ENCODE measurements at regions not wholly inside any gene's neighbourhood (a gene's known extent, or its start where the extent isn't known, plus 50 kb on each side); places are given as distances from the start of the nearest gene placed in this dataset.

DNA sequence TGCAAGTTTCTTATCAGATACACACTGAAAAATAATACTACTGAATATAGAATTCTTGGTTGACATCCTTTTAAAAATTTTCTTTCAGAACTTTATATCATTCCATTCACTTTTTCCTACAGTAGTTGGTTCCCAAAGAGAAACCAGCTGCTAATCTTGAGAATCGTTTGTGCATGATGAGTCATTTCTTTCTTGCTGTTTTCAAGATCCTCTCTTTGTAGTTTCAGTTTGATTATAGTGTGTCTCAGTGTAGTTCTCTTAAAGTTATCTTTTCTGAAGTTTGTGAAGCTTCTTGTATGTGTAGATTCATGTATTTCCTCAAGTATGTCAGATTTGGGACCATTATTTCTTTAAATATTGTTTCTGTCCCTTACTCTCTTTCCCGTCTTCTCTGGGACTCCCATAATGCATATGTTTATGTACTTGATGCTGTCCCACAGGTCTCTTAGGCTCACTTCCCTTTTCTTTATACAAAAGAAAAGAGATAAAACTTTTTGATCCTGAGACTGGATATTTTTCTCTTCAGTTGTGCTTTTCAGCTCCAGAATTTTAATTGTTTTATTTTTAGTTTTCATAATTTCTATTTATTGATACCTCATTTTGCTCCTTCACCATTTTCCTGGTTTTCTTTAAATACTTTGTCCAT is 801.0 kb downstream of the TDRD15 start:
- Mint-ChIP-seq H3K27ac (no peak overlapping the region), H3K4me3 (no peak overlapping the region), H3K27me3 (ENCODE audit: low read depth in 2 of 2) (no peaks in the 10 kb centered on the region), H3K36me3 (no peaks in the 10 kb centered on the region), H3K4me1 (no peaks in the 10 kb centered on the region), H3K9me3 (peaks cover 13 to 27% of the 10 kb centered on the region in 2 donors)
- Histone ChIP-seq H3K27ac (ENCODE audit: low read length) (no peak overlapping the region), H3K9me3 (ENCODE audit: control insufficient read depth, insufficient read depth, low read length) (peaks cover 3% of the 10 kb centered on the region), H3K27me3 (ENCODE audit: control insufficient read depth, insufficient read depth, low read length) (no peaks in the 10 kb centered on the region), H3K4me3 (ENCODE audit: low read length) (no peak overlapping the region), H3K4me1 (ENCODE audit: control insufficient read depth, insufficient read depth, low read length) (no peaks in the 10 kb centered on the region), H3K36me3 (ENCODE audit: control insufficient read depth, insufficient read depth, low read length) (no peaks in the 10 kb centered on the region)
- ATAC-seq = no peak
- intact Hi-C loops (cut with micrococcal nuclease) = no loop called here
- TF ChIP-seq, protein P1, sequence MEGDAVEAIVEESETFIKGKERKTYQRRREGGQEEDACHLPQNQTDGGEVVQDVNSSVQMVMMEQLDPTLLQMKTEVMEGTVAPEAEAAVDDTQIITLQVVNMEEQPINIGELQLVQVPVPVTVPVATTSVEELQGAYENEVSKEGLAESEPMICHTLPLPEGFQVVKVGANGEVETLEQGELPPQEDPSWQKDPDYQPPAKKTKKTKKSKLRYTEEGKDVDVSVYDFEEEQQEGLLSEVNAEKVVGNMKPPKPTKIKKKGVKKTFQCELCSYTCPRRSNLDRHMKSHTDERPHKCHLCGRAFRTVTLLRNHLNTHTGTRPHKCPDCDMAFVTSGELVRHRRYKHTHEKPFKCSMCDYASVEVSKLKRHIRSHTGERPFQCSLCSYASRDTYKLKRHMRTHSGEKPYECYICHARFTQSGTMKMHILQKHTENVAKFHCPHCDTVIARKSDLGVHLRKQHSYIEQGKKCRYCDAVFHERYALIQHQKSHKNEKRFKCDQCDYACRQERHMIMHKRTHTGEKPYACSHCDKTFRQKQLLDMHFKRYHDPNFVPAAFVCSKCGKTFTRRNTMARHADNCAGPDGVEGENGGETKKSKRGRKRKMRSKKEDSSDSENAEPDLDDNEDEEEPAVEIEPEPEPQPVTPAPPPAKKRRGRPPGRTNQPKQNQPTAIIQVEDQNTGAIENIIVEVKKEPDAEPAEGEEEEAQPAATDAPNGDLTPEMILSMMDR (IDR thresholded peaks at IDR 0.05) = no peak
- 67% methylated on average over 1 of the region's 2 CpGs for WGBS (ENCODE audit: insufficient coverage)
- no peak for DNase-seq

DNA sequence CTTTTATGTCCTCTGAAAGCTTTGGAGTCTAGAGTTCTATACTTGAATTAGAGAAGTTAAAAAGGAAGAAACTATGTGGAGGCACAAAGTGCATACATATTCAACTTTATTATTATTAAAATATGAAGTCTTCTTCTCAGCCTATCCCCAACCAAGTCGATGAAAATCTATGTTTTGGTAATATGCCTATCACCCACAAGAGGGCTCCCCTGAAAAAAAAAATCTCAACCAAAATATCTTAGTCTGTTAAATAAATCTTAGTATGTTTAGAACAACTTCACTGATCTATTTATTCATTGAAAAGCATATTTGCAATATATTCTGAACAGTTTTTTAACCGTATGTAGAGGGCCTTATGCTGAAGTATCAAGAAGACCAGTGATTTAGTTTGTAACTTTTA is 804.5 kb downstream of the TDRD15 start:
- Histone ChIP-seq H3K9me3 (ENCODE audit: control insufficient read depth, insufficient read depth, low read length) (peaks cover 3% of the 10 kb centered on the region), H3K4me1 (ENCODE audit: control insufficient read depth, insufficient read depth, low read length) (no peaks in the 10 kb centered on the region), H3K27ac (ENCODE audit: low read length) (no peak overlapping the region), H3K36me3 (ENCODE audit: control insufficient read depth, insufficient read depth, low read length) (no peaks in the 10 kb centered on the region), H3K4me3 (ENCODE audit: low read length) (no peak overlapping the region), H3K27me3 (ENCODE audit: control insufficient read depth, insufficient read depth, low read length) (no peaks in the 10 kb centered on the region)
- intact Hi-C loops (cut with micrococcal nuclease) = no loop called here
- Mint-ChIP-seq H3K4me3 (no peak overlapping the region), H3K27me3 (ENCODE audit: low read depth in 2 of 2) (no peaks in the 10 kb centered on the region), H3K27ac (no peak overlapping the region), H3K36me3 (peaks cover 6% of the 10 kb centered on the region), H3K9me3 (peaks cover 15 to 26% of the 10 kb centered on the region in 2 donors), H3K4me1 (no peaks in the 10 kb centered on the region)
- TF ChIP-seq, protein P1 (IDR thresholded peaks at IDR 0.05) = no peak
- ATAC-seq = no peak
- no CpG with 5 or more reads among the region's 2 CpGs for WGBS (ENCODE audit: insufficient coverage)
- DNase-seq = no peak

DNA sequence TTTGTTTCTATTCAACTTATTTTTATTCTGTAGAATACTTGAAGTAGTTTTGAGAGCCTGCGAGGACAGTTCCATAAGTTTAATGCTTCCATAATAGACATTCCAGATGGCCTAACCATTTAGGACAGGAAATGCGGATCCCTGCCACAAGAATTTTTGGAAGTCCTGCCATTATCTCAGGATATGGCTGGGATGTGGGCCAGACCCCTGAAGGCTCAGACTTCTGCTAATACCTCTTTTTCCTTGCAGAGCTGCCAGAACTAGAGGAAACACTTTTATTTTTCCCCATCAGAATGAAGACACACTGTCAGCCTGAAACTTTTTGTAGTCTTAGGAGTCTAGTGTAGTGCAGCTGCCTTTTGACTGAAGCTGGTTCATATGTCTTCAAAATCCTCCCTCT is 806.5 kb downstream of the TDRD15 start:
- H3K27me3 Mint-ChIP-seq (ENCODE audit: low read depth in 2 of 2) = no peaks in the 10 kb centered on the region
- WGBS (ENCODE audit: insufficient coverage) = 87% methylated on average over 2 of the region's 2 CpGs
- H3K4me3 Mint-ChIP-seq = no peak overlapping the region
- peaks cover 6% of the 10 kb centered on the region for H3K36me3 Mint-ChIP-seq
- TF ChIP-seq, protein P1 (IDR thresholded peaks at IDR 0.05) = no peak
- Histone ChIP-seq H3K27me3 (ENCODE audit: control insufficient read depth, insufficient read depth, low read length) (no peaks in the 10 kb centered on the region), H3K4me1 (ENCODE audit: control insufficient read depth, insufficient read depth, low read length) (no peaks in the 10 kb centered on the region), H3K4me3 (ENCODE audit: low read length) (no peak overlapping the region), H3K36me3 (ENCODE audit: control insufficient read depth, insufficient read depth, low read length) (no peaks in the 10 kb centered on the region), H3K27ac (ENCODE audit: low read length) (no peak overlapping the region), H3K9me3 (ENCODE audit: control insufficient read depth, insufficient read depth, low read length) (peaks cover 3% of the 10 kb centered on the region)
- H3K9me3 Mint-ChIP-seq = peaks cover 14 to 22% of the 10 kb centered on the region in 2 donors
- intact Hi-C loops (cut with micrococcal nuclease) = no loop called here
- ATAC-seq (no peak), DNase-seq (no peak)
- no peak overlapping the region for H3K27ac Mint-ChIP-seq
- H3K4me1 Mint-ChIP-seq = no peaks in the 10 kb centered on the region

DNA sequence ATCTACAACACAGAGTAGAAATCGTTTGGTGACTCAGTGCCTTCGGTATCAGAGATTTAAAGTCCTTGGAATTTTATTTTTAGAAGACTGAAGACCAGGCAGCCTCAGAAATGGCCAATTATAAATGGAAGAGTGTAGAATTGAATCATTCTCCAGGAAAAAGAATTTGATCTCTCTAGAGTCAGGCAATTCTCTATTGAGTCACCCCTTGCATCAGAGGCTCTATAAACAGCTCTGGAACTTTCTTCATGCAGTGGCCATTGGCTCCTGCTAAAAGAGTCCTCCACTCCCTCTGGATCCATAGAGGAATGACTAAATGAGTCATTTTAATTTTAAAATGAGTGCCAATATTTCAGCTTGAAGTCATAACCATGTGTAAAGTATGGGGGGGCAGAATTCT is 816.2 kb downstream of the TDRD15 start:
- H3K27ac Mint-ChIP-seq = no peak overlapping the region
- H3K36me3 Mint-ChIP-seq = no peaks in the 10 kb centered on the region
- Histone ChIP-seq H3K36me3 (ENCODE audit: control insufficient read depth, insufficient read depth, low read length) (no peaks in the 10 kb centered on the region), H3K27ac (ENCODE audit: low read length) (no peak overlapping the region), H3K27me3 (ENCODE audit: control insufficient read depth, insufficient read depth, low read length) (no peaks in the 10 kb centered on the region), H3K9me3 (ENCODE audit: control insufficient read depth, insufficient read depth, low read length) (peaks cover 9% of the 10 kb centered on the region), H3K4me1 (ENCODE audit: control insufficient read depth, insufficient read depth, low read length) (no peaks in the 10 kb centered on the region), H3K4me3 (ENCODE audit: low read length) (no peak overlapping the region)
- ATAC-seq (no peak), DNase-seq (no peak)
- no peaks in the 10 kb centered on the region for H3K27me3 Mint-ChIP-seq (ENCODE audit: low read depth in 2 of 2)
- TF ChIP-seq, protein P1 (IDR thresholded peaks at IDR 0.05) = no peak
- intact Hi-C loops (cut with micrococcal nuclease) = no loop called here
- no peak overlapping the region for H3K4me3 Mint-ChIP-seq
- H3K4me1 Mint-ChIP-seq = no peaks in the 10 kb centered on the region
- no CpG with 5 or more reads among the region's 2 CpGs for WGBS (ENCODE audit: insufficient coverage)
- H3K9me3 Mint-ChIP-seq = peaks cover 10 to 15% of the 10 kb centered on the region in 2 donors
